Gastroesophageal sphincter (tissue), 4 donors: ENCODE measurements at regions not wholly inside any gene's neighbourhood (a gene's known extent, or its start where the extent isn't known, plus 50 kb on each side); places are given as distances from the start of the nearest gene placed in this dataset.

Experiments used
- ATAC-seq: fragments of 150-250 bp; one replicate; pipeline ENCODE4 v1.9.1; 2016; ENCODE audit warnings: mild to moderate bottlenecking, moderate library complexity
- H3K27ac ChIP-seq, 4 donors: fragments of 200-600 bp; sonication (generic) in 3 of 4; 1 replicate in 3 of 4; 2 replicates in 1 of 4; pipeline ENCODE4 v1.5.1; 2016 to 2019
- H3K27me3 ChIP-seq: fragments of 200-600 bp; sonication (generic); one replicate; pipeline ENCODE4 v1.5.1; 2019
- H3K36me3 ChIP-seq, 2 donors: fragments of 200-600 bp; sonication (generic); one replicate each; pipeline ENCODE4 v1.5.1; 2019; ENCODE audit warnings: control low read depth in 1 of 2
- H3K4me1 ChIP-seq, 3 donors: fragments of 200-600 bp; sonication (generic); 1 replicate in 2 of 3; 2 replicates in 1 of 3; pipeline ENCODE4 v1.5.1; 2016 to 2019; ENCODE audit warnings: control low read depth in 2 of 3
- H3K4me3 ChIP-seq, 2 donors: fragments of 200-600 bp; sonication (generic); one replicate each; pipeline ENCODE4 v1.5.1; 2019; ENCODE audit warnings: mild to moderate bottlenecking in 1 of 2, moderate library complexity in 1 of 2
- H3K9me3 ChIP-seq, 3 donors: fragments of 200-600 bp; sonication (generic); one replicate each; pipeline ENCODE4 v1.5.1; 2017 to 2019; ENCODE audit warnings: control low read depth in 2 of 3
- EP300 ChIP-seq: sonication (generic); formaldehyde crosslinking; IDR thresholded peaks from one replicate; pipeline ENCODE4 v1.6.1; 2017; ENCODE audit warnings: antibody characterized with exemption, mild to moderate bottlenecking
- POLR2A ChIP-seq, 2 donors: fragments of 450-650 bp; IDR thresholded peaks; one replicate each; pipeline ENCODE4 v1.6.1; 2017; ENCODE audit warnings: antibody characterized with exemption in 2 of 2, mild to moderate bottlenecking in 2 of 2, moderate library complexity in 1 of 2
- POLR2AphosphoS5 ChIP-seq: sonication (generic); formaldehyde crosslinking; IDR thresholded peaks from one replicate; pipeline ENCODE4 v1.6.1; 2017; ENCODE audit warnings: antibody characterized with exemption
- WGBS, 2 donors: methylation state at CpG; one replicate each; pipeline ENCODE4 v1.1.5; 2018; ENCODE audit warnings: low coverage in 1 of 2; 5-methylcytosine and 5-hydroxymethylcytosine counted together
- TF ChIP-seq, protein P1 (sequence below), 4 experiments: fragments of 200-600 bp in 2 of 4; fragments of 450-650 bp in 2 of 4; sonication (generic) in 1 of 4; IDR thresholded peaks; one replicate each; pipeline ENCODE4 v1.5.1; 2017 to 2019; ENCODE audit warnings: antibody characterized with exemption in 4 of 4, mild to moderate bottlenecking in 2 of 4, moderate library complexity in 2 of 4

DNA sequence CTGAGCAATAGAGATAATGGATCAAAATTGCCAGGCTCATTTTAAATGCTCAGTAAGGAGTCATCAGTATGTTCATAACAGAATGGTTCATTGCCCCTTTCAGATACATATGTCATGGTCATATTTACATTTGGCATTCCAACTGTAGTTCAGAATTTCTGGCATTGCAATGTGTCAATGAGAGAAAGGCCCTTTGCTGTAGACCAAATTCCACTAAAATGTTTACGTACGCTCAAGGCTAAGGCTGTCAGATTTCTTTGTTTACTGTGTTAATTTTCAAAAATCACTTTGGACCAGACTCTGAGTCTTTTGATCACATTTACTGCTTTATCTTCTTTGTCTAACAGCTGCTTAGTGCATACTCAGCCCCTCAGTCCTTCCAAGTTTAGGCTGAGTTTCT, 213.5 kb downstream of the PIK3C3 start:
- H3K9me3 ChIP-seq = no peaks in the 10 kb centered on the region
- H3K36me3 ChIP-seq = no peaks in the 10 kb centered on the region
- H3K27me3 ChIP-seq = no peaks in the 10 kb centered on the region
- 33 to 58% methylated on average over 2 of the region's 2 CpGs for WGBS, 2 donors
- no peaks in the 10 kb centered on the region for H3K4me1 ChIP-seq
- no peak for ATAC-seq
- no peak overlapping the region for H3K4me3 ChIP-seq
- TF ChIP-seq EP300 = no peak
- TF ChIP-seq POLR2AphosphoS5 = no peak
- no peak for TF ChIP-seq POLR2A (IDR thresholded peaks at IDR 0.05)
- H3K27ac ChIP-seq = no peak overlapping the region

DNA sequence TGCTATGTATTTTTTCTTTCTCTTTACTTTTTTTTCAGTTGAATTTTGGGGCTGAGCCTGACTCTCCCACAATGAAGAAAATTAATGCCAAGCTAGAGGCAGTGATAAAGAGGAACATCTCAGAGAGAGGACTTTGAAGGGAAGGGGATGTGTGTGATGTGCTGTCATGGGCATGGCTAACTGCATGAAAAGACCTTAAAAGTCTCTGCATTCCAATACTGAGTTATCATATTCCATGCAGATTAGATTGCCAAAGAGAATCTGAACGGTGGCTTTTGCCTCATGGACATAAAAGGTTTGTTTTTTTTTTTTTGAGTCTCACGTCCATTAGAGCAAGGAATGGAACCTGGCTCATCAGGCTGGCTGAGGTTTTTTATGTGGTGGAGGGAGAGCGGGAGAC, 213.9 kb downstream of the PIK3C3 start:
- WGBS, 2 donors = 25 to 48% methylated on average over 2 to 3 of the region's 3 CpGs
- TF ChIP-seq POLR2A (IDR thresholded peaks at IDR 0.05) (no peak), POLR2AphosphoS5 (no peak), EP300 (no peak)
- TF ChIP-seq, protein P1, sequence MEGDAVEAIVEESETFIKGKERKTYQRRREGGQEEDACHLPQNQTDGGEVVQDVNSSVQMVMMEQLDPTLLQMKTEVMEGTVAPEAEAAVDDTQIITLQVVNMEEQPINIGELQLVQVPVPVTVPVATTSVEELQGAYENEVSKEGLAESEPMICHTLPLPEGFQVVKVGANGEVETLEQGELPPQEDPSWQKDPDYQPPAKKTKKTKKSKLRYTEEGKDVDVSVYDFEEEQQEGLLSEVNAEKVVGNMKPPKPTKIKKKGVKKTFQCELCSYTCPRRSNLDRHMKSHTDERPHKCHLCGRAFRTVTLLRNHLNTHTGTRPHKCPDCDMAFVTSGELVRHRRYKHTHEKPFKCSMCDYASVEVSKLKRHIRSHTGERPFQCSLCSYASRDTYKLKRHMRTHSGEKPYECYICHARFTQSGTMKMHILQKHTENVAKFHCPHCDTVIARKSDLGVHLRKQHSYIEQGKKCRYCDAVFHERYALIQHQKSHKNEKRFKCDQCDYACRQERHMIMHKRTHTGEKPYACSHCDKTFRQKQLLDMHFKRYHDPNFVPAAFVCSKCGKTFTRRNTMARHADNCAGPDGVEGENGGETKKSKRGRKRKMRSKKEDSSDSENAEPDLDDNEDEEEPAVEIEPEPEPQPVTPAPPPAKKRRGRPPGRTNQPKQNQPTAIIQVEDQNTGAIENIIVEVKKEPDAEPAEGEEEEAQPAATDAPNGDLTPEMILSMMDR (IDR thresholded peaks at IDR 0.05) = no peak
- Histone ChIP-seq H3K4me1 (no peaks in the 10 kb centered on the region), H3K27me3 (no peaks in the 10 kb centered on the region), H3K9me3 (no peaks in the 10 kb centered on the region), H3K4me3 (no peak overlapping the region), H3K27ac (no peak overlapping the region), H3K36me3 (no peaks in the 10 kb centered on the region)
- no peak for ATAC-seq

DNA sequence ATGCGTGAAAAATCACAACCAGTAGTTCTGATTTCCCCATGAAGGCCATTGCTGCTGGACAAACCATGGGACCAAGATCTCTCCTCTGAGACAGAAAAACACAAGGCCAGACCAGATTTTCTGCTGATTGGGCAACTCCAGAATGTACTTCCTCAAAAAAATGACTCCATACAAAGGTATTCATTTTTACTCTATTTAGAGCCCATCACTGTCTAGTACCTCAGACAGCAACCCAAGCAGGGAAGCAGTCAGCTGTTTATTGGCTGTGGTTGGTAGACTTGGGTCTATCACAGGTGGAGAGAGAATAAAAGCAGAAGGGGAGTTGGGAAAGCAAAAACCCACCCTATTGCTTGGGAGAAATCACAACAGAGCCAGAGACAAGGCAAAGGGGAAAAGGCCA, 219.9 kb downstream of the PIK3C3 start:
- Histone ChIP-seq H3K36me3 (no peaks in the 10 kb centered on the region), H3K27me3 (no peaks in the 10 kb centered on the region), H3K4me1 (no peaks in the 10 kb centered on the region), H3K27ac (no peak overlapping the region), H3K4me3 (no peak overlapping the region), H3K9me3 (no peaks in the 10 kb centered on the region)
- WGBS, 2 donors = 94 to 100% methylated on average over 1 of the region's 1 CpG
- TF ChIP-seq POLR2A (IDR thresholded peaks at IDR 0.05) = no peak
- TF ChIP-seq, protein P1 (IDR thresholded peaks at IDR 0.05) = no peak
- no peak for TF ChIP-seq EP300
- TF ChIP-seq POLR2AphosphoS5 = no peak
- no peak for ATAC-seq

DNA sequence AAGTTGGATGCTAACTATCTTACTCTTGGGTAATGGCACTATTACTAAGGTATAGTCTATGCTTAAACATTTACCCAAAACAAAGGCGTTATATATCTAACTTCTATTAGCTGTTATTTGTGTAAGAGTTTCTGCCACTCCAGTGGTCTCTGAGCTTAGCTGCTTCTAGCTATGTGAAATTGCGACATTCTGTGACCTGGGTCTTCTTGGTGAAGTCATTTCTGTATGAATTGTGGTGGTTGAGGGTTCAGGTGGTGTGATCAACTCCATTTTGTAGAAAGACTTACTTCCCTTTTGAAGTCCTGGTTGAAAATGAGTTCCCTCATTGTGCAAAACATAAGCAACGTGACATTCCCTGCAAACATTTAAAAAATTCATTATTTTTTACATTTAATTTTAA, 221.6 kb downstream of the PIK3C3 start:
- no peaks in the 10 kb centered on the region for H3K27me3 ChIP-seq
- H3K36me3 ChIP-seq = no peaks in the 10 kb centered on the region
- H3K4me1 ChIP-seq = no peaks in the 10 kb centered on the region
- no peaks in the 10 kb centered on the region for H3K9me3 ChIP-seq
- no peak overlapping the region for H3K4me3 ChIP-seq
- TF ChIP-seq, protein P1 (IDR thresholded peaks at IDR 0.05) = no peak
- no peak for TF ChIP-seq POLR2A (IDR thresholded peaks at IDR 0.05)
- no peak for ATAC-seq
- 87 to 92% methylated on average over 3 of the region's 3 CpGs for WGBS, 2 donors
- H3K27ac ChIP-seq = no peak overlapping the region

DNA sequence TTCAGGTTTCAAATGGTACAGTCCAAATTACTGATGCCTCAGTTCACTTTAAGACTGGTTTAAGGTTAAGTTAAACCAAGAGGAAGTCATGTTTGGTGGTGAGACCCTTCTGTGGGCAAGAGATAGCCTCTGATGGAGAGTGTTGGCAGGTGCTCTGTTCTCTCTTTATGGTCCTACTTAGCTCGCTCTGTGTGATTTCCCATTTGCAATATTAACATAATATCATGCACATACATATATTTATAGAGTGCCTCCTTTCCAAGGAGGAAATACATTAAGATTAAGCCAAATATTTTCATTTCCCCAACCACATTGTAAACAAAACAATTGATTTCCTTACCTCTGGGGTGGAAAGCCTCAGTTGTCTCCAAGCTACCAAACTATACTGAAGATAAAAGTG, 222.4 kb downstream of the PIK3C3 start:
- no peak overlapping the region for H3K27ac ChIP-seq
- 50 to 80% methylated on average over 1 of the region's 1 CpG for WGBS, 2 donors
- no peaks in the 10 kb centered on the region for H3K9me3 ChIP-seq
- no peaks in the 10 kb centered on the region for H3K27me3 ChIP-seq
- no peak for ATAC-seq
- H3K36me3 ChIP-seq = no peaks in the 10 kb centered on the region
- no peak overlapping the region for H3K4me3 ChIP-seq
- H3K4me1 ChIP-seq = no peaks in the 10 kb centered on the region
- TF ChIP-seq POLR2AphosphoS5 (no peak), POLR2A (IDR thresholded peaks at IDR 0.05) (no peak), EP300 (no peak)
- TF ChIP-seq, protein P1 (IDR thresholded peaks at IDR 0.05) = no peak
